ENCODE measurements at regions not wholly inside any gene's neighbourhood (a gene's known extent, or its start where the extent isn't known, plus 50 kb on each side); places are given as distances from the start of the nearest gene placed in this dataset.

- no peaks in the 10 kb centered on the region for H3K79me2 ChIP-seq (ENCODE audit: low read length)
Observed at GRCh38 chr1:78792756-78793155, 143.1 kb downstream of the IFI44 start.

GRCh38 chr1:78797108-78797781, 147.6 kb downstream of the IFI44 start:
- DNase-seq: peak; percentile 24
- H3K27me3 ChIP-seq (replicated peaks; ENCODE audit: insufficient read depth, low read length): no peaks in the 10 kb centered on the region
- no peaks in the 10 kb centered on the region for H3K4me1 ChIP-seq (ENCODE audit: low read length)
- no peaks in the 10 kb centered on the region for H3K9me2 ChIP-seq (replicated peaks; ENCODE audit: insufficient read depth, low read length)
- no peak overlapping the region for H3K27ac ChIP-seq (ENCODE audit: low read length)
- H3K4me2 ChIP-seq (ENCODE audit: low read depth, low read length): no peak overlapping the region
- no peaks in the 10 kb centered on the region for H3F3A ChIP-seq (ENCODE audit: insufficient read depth, low read length)
- H2AFZ ChIP-seq (ENCODE audit: low read length): no peak overlapping the region
- H3K4me3 ChIP-seq (ENCODE audit: low read length): no peak overlapping the region
- H3K36me3 ChIP-seq (replicated peaks; ENCODE audit: insufficient read depth, low read length): no peaks in the 10 kb centered on the region
- H3K9me3 ChIP-seq (replicated peaks; ENCODE audit: insufficient read depth, low read length): no peaks in the 10 kb centered on the region
- no peaks in the 10 kb centered on the region for H4K20me1 ChIP-seq (ENCODE audit: insufficient read depth, low read length)
- no peak for TF ChIP-seq EZH2phosphoT487 (IDR thresholded peaks at IDR 0.05; ENCODE audit: low read length)
- TF ChIP-seq EZH2 (optimal IDR thresholded peaks at IDR 0.05; ENCODE audit: low read depth, low read length): no peak
- no peak for TF ChIP-seq CTCF (IDR thresholded peaks at IDR 0.05; ENCODE audit: low read length)
- H3K79me2 ChIP-seq (ENCODE audit: low read length): no peaks in the 10 kb centered on the region
- no peak overlapping the region for H3K9ac ChIP-seq (ENCODE audit: low read length)

More at GRCh38 chr1:78792756-78793155, 143.1 kb downstream of the IFI44 start:
- no peak for TF ChIP-seq EZH2phosphoT487 (IDR thresholded peaks at IDR 0.05; ENCODE audit: low read length)
- no peak for TF ChIP-seq CTCF (IDR thresholded peaks at IDR 0.05; ENCODE audit: low read length)
- TF ChIP-seq EZH2 (optimal IDR thresholded peaks at IDR 0.05; ENCODE audit: low read depth, low read length): no peak
- Histone ChIP-seq H3K27ac (ENCODE audit: low read length) (no peak overlapping the region), H3K27me3 (replicated peaks; ENCODE audit: insufficient read depth, low read length) (no peaks in the 10 kb centered on the region), H4K20me1 (ENCODE audit: insufficient read depth, low read length) (no peaks in the 10 kb centered on the region), H3K4me1 (ENCODE audit: low read length) (no peaks in the 10 kb centered on the region), H3K4me3 (ENCODE audit: low read length) (no peak overlapping the region), H2AFZ (ENCODE audit: low read length) (no peak overlapping the region), H3K9me2 (replicated peaks; ENCODE audit: insufficient read depth, low read length) (no peaks in the 10 kb centered on the region), H3K36me3 (replicated peaks; ENCODE audit: insufficient read depth, low read length) (no peaks in the 10 kb centered on the region), H3F3A (ENCODE audit: insufficient read depth, low read length) (no peaks in the 10 kb centered on the region), H3K9ac (ENCODE audit: low read length) (no peak overlapping the region), H3K4me2 (ENCODE audit: low read depth, low read length) (no peak overlapping the region), H3K9me3 (replicated peaks; ENCODE audit: insufficient read depth, low read length) (no peaks in the 10 kb centered on the region)
- DNase-seq: no peak

- Histone ChIP-seq H3K36me3 (replicated peaks; ENCODE audit: insufficient read depth, low read length) (no peaks in the 10 kb centered on the region), H3K9ac (ENCODE audit: low read length) (no peak overlapping the region), H3K4me3 (ENCODE audit: low read length) (no peak overlapping the region), H3K79me2 (ENCODE audit: low read length) (no peaks in the 10 kb centered on the region), H3K9me2 (replicated peaks; ENCODE audit: insufficient read depth, low read length) (no peaks in the 10 kb centered on the region), H3K27me3 (replicated peaks; ENCODE audit: insufficient read depth, low read length) (no peaks in the 10 kb centered on the region), H2AFZ (ENCODE audit: low read length) (no peak overlapping the region), H3K9me3 (replicated peaks; ENCODE audit: insufficient read depth, low read length) (no peaks in the 10 kb centered on the region), H3F3A (ENCODE audit: insufficient read depth, low read length) (no peaks in the 10 kb centered on the region), H3K4me1 (ENCODE audit: low read length) (no peaks in the 10 kb centered on the region), H3K27ac (ENCODE audit: low read length) (no peak overlapping the region), H4K20me1 (ENCODE audit: insufficient read depth, low read length) (no peaks in the 10 kb centered on the region), H3K4me2 (ENCODE audit: low read depth, low read length) (no peak overlapping the region)
- DNase-seq: no peak
- TF ChIP-seq EZH2 (optimal IDR thresholded peaks at IDR 0.05; ENCODE audit: low read depth, low read length) (no peak), CTCF (IDR thresholded peaks at IDR 0.05; ENCODE audit: low read length) (no peak), EZH2phosphoT487 (IDR thresholded peaks at IDR 0.05; ENCODE audit: low read length) (no peak)
Observed at GRCh38 chr1:78799926-78800325, 150.3 kb downstream of the IFI44 start.
